ENCODE measurements at regions not wholly inside any gene's neighbourhood (a gene's known extent, or its start where the extent isn't known, plus 50 kb on each side); places are given as distances from the start of the nearest gene placed in this dataset.

DNA sequence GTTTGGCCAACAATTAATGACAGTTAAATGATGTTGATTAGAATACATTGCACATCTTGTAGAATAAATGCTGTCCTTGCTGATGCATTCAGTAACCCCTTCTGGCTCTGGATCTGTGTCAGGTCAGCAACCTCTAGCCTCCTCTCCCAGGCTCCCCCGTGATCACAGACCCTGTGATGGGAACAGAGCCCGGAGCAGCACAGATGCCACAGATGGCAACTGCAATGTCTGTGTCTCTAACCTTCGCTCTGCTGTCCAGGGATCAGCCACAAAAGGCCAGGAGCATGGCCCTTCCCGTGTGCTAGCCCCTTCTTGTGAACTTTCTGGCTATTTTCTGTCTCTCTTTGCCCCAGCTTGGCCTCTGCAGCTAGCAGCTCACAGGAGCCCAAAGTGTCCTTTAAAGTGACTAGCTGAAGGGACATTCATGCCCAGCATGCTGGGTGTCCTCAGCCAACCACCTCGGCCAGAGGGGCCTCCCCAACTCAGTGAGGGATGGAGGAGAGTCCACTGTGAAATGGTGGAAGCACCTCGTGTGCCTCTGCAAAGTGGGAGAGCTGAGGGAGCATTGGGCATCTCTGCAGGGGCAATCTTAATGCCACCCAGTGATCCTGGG is 167.0 kb upstream of the TCERG1L start:
- Histone ChIP-seq H2AFZ (ENCODE audit: low read length) (no peak overlapping the region), H3K79me2 (ENCODE audit: insufficient read depth, low read length) (no peaks in the 10 kb centered on the region), H3K9ac (ENCODE audit: insufficient read depth, low read depth, low read length) (no peak overlapping the region), H4K20me1 (ENCODE audit: insufficient read depth, low read length) (no peaks in the 10 kb centered on the region), H3K27me3 (ENCODE audit: control insufficient read depth in 1 of 2, insufficient read depth in 2 of 2, low read length in 2 of 2) (peaks cover 1 to 6% of the 10 kb centered on the region in 2 experiments; a peak in 3 of 5 replicates), H3K9me3 (ENCODE audit: low read length) (peaks cover 5% of the 10 kb centered on the region; the same call in 1 of the 2 replicates), H3K36me3 (replicated peaks in 1 of 2; ENCODE audit: control insufficient read depth in 1 of 2, insufficient read depth in 2 of 2, low read length in 2 of 2) (no peaks in the 10 kb centered on the region), H3K4me3 (replicated peaks in 1 of 3; ENCODE audit: insufficient read depth in 1 of 3, low read depth in 2 of 3, low read length in 3 of 3) (no peak overlapping the region), H3K4me2 (ENCODE audit: low read depth, low read length) (no peak overlapping the region), H3K27ac (ENCODE audit: extremely low read length, insufficient read depth, low read length) (no peak overlapping the region), H3K4me1 (ENCODE audit: insufficient read depth, low read length) (peaks cover 9% of the 10 kb centered on the region; the same call in 1 of the 2 replicates)
- WGBS (ENCODE audit: low lambda C conversion rate): 2% methylated on average over 6 of the region's 6 CpGs
- intact Hi-C loops (cut with micrococcal nuclease; ENCODE audit: unreplicated experiment) (no loop called here), in situ Hi-C loops (cut with HindIII; ENCODE audit: extremely low pct_ligation_motif_present, low pct_unique_long_range_greater_than_20kb) (no loop called here)
- CTCF ChIA-PET (ENCODE audit: low intra/inter-chr PET ratio, low total read pairs): no interaction called here
- BruUV-seq (replicated peaks): no TSS peak
- TF ChIP-seq TOPORS (CRISPR knock-in tag; IDR thresholded peaks at IDR 0.05): no peak
- TF ChIP-seq, protein P1, sequence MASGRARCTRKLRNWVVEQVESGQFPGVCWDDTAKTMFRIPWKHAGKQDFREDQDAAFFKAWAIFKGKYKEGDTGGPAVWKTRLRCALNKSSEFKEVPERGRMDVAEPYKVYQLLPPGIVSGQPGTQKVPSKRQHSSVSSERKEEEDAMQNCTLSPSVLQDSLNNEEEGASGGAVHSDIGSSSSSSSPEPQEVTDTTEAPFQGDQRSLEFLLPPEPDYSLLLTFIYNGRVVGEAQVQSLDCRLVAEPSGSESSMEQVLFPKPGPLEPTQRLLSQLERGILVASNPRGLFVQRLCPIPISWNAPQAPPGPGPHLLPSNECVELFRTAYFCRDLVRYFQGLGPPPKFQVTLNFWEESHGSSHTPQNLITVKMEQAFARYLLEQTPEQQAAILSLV (CRISPR knock-in tag; IDR thresholded peaks at IDR 0.05; ENCODE audit: borderline replicate concordance): no peak
- TF ChIP-seq THAP9 (CRISPR knock-in tag; IDR thresholded peaks at IDR 0.05; ENCODE audit: borderline replicate concordance): no peak
- TF ChIP-seq, protein P2, sequence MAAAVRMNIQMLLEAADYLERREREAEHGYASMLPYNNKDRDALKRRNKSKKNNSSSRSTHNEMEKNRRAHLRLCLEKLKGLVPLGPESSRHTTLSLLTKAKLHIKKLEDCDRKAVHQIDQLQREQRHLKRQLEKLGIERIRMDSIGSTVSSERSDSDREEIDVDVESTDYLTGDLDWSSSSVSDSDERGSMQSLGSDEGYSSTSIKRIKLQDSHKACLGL (CRISPR knock-in tag; IDR thresholded peaks at IDR 0.05): no peak
- no peak for TF ChIP-seq ZNF598 (CRISPR knock-in tag; IDR thresholded peaks at IDR 0.05; ENCODE audit: borderline replicate concordance)
- no peak for TF ChIP-seq RARA (CRISPR knock-in tag; IDR thresholded peaks at IDR 0.05)
- TF ChIP-seq, protein P3, sequence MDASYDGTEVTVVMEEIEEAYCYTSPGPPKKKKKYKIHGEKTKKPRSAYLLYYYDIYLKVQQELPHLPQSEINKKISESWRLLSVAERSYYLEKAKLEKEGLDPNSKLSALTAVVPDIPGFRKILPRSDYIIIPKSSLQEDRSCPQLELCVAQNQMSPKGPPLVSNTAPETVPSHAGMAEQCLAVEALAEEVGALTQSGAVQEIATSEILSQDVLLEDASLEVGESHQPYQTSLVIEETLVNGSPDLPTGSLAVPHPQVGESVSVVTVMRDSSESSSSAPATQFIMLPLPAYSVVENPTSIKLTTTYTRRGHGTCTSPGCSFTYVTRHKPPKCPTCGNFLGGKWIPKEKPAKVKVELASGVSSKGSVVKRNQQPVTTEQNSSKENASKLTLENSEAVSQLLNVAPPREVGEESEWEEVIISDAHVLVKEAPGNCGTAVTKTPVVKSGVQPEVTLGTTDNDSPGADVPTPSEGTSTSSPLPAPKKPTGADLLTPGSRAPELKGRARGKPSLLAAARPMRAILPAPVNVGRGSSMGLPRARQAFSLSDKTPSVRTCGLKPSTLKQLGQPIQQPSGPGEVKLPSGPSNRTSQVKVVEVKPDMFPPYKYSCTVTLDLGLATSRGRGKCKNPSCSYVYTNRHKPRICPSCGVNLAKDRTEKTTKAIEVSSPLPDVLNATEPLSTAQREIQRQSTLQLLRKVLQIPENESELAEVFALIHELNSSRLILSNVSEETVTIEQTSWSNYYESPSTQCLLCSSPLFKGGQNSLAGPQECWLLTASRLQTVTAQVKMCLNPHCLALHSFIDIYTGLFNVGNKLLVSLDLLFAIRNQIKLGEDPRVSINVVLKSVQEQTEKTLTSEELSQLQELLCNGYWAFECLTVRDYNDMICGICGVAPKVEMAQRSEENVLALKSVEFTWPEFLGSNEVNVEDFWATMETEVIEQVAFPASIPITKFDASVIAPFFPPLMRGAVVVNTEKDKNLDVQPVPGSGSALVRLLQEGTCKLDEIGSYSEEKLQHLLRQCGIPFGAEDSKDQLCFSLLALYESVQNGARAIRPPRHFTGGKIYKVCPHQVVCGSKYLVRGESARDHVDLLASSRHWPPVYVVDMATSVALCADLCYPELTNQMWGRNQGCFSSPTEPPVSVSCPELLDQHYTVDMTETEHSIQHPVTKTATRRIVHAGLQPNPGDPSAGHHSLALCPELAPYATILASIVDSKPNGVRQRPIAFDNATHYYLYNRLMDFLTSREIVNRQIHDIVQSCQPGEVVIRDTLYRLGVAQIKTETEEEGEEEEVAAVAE (CRISPR knock-in tag; IDR thresholded peaks at IDR 0.05; ENCODE audit: borderline replicate concordance): no peak
- no peak for TF ChIP-seq ZNF44 (CRISPR knock-in tag; IDR thresholded peaks at IDR 0.05)
- no peak for TF ChIP-seq NPAS2 (CRISPR knock-in tag; IDR thresholded peaks at IDR 0.05; ENCODE audit: borderline replicate concordance)
- ATAC-seq: no peak
- FAIRE-seq: no peak
- DNase-seq (ENCODE audit: low spot score): no peak
- POLR2A ChIA-PET: no interaction called here
